SHP77 treated with DMSO at 0.1 percent for 48 hours (cell line): ENCODE measurements at regions not wholly inside any gene's neighbourhood (a gene's known extent, or its start where the extent isn't known, plus 50 kb on each side); places are given as distances from the start of the nearest gene placed in this dataset.

Source experiments
- DNase-seq: peaks from one replicate; lab custom pipeline; 2025; lab: John Stamatoyannopoulos, UW

DNA sequence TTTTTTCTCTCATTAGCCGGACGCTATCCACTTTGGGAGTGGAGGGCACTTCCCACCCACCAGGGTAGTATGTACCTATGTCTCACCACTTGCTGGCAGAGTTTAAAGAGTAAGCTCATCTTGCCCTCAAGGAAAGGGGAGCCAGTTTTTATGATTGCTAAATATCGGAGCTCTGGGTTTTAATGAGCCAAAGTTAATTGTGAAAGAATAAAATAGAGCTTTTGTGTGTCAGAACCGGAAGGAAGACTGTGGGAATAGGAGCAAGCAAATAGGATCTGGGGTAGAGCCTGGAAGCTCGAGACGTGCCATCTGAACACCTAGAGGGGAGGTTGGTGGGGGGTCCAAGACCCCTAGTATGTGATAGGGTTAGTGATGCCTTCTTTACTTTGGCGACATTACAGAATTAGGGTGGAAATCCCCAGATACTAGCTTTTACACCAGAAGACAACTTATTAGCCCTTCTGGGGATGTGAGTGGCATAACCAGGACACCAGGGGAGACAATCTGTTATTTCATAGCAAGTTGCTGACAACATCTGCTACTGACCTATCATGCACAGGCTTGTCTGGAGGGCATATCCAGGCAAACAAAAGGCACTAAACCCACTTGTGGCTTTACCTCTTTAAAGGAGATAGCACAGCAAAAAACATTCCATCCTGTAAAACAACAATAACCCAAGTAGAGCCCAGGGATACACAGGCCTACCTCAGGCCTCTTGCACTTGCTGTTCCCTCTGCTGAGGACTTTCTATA is 333.8 kb downstream of the ZNF621 start:
- no peak for DNase-seq

DNA sequence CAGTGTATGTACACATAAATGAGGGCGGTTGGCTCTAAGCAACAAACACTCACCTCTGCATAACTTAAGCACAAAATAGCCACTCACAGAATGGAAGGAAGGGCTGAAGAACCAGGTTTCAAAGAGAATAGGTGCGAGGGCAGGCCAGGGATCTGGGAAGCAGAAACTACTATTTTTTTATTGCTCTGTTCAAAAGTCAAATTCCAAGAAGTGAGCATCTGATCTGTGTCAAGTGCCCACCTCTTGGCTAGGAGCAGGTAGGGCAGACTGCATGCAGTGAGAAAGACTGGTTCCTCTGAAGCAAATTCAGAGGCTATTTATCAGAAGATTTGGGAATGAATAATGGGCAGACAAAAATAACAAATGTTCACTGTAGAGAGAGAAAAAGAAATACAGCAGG is 336.4 kb upstream of the CTNNB1 start:
- no peak for DNase-seq

DNA sequence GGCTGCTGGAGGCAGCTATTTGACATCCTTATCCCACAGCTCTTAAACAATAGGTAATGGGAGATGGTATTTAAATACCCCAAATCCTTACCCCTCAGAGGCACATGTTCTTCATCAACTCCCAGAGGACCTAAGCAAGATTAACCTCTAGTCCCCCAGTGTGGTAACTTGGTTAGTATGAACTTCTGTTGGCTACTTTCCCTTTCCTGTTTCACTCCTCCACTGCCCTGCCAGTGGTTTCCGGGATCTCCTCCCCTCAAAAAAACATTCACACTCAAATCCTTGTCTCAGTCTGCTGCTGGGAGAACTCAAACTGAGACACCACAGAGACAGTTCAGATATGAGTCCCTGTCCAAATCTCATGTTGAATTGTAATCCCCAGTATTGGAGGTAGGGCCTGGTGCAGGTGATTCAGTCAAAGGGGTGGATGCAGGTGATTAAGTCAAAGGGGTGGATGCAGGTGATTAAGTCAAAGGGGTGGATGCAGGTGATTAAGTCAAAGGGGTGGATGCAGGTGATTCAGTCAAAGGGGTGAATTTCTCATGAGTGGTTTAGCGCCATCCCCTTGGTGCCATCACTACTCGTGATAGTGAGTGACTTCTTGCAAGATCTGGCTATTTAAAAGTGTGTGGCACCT is 335.0 kb upstream of the CTNNB1 start:
- DNase-seq: no peak

DNA sequence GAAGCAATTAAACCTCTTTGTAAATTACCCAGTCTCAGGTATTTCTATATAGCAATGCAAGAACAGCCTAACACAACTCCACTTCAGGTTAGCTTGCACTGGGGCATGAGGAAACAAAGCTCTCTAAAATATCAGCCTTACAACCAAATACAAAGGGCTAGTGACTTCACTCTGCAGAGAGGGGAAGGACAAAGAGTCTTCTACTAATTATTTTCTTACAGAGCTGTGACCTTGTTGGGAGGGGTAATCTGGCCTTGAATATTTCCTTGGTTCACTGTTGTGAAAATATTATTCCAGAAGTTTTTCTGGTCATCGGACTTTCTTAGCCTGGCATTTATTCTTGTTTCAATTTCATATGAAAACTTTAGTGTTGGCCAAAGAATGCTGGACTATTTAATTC is 334.4 kb upstream of the CTNNB1 start:
- DNase-seq: no peak

DNA sequence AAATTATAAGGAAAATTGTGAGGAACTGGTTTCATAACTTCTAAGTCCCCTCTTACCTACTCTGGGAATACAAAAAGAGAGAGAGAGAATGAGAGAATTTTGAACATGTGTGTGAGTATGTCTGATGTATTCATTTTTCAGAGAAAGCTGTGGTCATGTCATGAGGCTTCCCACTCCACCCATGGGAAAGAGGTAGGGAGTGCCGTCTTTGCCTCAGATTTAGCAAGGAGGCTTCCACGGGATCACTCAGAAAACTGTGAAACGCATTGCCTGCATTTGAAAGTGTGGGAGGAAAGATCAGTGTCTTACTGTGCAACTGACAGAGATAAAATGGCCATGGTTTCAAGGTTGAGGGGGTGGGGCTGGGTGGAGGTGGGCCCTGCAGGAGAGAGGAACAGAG is 331.5 kb upstream of the CTNNB1 start:
- DNase-seq: no peak

DNA sequence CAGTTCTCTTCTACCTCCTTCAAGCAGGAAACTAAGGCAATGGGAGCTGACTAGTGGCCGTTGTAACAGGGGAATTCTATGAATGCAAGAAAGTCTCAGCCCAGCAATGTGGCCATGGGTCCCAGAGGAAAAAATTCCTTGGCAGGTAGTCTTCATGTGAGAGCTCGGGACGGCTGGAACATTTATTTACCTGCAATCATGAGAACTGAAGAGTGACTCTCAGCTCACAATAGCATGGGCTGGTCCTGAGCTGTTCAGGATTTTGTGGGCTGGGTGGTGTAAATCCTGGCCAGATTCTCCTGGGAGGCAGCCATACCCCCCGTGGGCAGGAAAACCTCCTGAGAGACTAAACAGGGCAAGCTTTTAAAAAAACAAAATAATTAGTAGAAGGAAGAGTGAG is 330.3 kb upstream of the CTNNB1 start:
- DNase-seq: no peak

DNA sequence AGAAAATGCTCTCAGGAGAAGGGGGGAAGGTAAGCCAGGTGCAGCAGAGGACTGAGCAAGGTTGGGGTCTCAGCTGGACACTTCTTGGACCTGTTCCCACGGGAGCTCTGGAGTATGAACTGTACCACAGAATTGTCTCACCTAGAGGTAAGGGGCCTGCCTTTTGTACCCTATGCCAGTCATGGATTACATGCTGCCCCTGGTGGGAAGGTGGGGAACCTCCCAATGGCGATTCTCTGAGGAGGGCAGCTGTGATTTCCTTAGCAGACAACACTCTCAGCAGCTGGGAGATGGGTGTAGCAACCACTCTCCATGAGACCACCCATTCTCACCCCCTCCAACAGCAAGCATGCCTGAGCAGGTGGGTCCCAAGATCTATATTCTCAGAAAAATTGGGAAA is 329.4 kb upstream of the CTNNB1 start:
- no peak for DNase-seq

DNA sequence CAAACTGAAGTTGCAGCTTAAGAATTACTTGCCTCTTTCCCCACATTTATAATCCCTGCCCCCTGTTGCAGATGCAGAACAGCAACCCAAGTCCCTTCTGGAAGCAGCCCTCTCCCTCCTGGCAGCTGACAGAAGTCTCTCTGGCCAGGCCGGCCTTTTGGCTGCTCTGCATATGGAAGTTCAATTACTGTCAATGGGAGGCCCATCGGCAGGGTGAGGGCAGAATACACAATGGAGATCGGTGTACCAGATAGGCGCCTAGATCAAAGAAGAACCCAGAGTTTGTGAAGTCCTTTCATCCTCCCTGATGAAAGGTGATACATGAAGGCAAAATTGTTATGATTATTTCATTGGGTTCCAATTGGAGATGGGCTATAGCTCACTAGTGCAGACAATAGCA is 327.9 kb upstream of the CTNNB1 start:
- no peak for DNase-seq

DNA sequence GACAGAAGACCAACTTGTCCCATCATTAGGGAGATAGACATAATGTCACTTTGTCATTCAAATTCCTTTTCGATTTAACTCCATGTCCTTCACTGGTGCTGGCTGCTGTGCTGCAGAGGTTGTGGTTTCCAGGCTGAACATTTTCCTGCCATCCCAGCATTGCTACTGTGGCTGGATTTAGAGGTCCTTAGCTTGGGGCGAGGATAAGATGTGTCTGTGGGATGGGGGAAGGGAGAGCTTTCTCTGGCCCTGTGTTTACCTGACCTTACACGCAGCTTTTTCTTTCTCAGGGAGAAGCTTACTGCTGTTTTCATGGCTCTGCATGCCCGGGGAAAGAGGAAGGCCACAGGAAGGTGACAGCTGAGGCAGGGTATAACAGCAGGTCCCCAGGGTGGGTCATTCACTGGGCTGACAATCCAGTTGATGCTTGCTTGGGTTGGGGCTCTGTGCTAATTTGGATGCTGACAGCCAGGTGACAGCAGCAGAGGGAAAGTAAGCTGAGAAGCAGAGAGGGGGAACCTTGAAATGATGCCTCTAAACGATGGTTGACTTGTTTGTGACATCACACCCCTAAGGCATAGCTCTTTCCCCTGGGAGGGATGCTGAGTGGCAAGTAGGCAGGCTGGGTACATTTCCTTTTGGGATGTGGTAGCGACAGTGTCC is 326.9 kb upstream of the CTNNB1 start:
- DNase-seq: no peak

DNA sequence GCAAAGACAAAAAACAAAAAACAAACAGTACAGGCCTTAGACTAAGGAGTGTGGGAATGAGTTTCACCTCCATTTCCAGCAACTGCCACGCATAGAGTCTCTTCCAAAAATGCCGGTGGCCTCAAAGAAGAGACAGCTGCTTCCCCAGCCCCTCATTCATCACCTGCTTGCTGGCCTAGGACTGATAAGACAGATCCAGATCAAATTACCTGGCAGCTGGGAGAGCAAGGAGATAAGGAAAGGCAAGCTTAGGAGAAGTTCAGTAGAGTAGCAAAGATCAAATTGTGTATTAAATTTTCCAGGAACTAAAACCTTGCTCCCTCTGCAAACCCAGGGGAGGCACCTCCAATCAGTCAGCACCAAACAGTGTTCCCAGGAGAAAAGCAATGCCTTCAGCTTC is 325.8 kb upstream of the CTNNB1 start:
- no peak for DNase-seq

DNA sequence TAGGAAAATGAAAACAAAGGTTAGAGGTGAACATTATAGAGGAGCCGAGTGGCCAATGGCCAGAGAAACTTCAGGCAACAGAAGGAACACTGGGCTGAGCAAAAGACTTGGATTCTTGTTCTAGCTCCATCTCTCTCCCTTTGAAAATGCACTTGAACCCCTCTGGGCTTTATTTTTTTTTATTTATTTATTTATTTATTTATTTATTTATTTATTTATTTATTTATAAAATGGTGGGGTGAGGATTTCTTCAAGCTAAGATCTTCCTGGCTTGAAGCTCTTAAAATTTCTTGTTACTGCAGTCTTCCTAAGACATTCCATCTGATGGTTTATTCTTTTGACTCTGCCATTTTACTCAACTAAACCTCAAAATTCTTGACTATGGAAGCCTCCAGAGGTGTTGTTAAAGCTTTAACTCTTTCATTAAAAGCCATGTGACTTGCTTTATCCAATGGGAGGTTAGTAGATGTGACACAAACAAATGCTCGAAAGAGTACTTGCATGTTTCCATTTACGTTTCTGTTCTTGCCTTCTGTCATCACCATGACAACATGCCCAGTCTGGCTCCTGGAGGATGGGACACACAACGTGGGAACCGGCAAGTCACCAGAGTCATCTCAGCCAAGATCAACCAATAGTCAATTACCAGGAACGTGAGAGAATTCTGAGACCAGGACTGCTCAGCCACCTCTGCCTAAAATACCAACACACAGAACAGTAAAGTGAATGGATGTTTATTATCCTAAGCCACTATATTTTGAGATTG is 325.2 kb upstream of the CTNNB1 start:
- no peak for DNase-seq

DNA sequence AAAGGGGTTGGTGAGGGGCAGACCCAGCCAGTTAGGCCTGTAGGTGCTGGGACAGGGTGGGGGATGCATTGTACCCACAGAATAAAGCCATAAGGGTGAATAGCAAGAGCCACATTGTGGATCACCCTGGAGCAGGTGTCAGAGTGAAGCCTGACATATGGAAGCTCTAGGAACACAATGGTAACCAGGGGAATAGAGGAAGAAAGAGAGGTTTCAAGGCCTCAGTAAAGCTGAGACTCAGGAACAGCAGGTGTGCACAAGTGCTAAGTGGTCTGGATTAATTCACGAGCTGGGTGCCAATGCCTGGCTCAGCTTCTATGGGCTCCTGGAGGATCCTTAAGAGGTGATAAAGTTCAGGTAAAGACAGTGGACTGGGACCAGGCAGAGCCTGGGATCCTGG is 323.7 kb upstream of the CTNNB1 start:
- no peak for DNase-seq

DNA sequence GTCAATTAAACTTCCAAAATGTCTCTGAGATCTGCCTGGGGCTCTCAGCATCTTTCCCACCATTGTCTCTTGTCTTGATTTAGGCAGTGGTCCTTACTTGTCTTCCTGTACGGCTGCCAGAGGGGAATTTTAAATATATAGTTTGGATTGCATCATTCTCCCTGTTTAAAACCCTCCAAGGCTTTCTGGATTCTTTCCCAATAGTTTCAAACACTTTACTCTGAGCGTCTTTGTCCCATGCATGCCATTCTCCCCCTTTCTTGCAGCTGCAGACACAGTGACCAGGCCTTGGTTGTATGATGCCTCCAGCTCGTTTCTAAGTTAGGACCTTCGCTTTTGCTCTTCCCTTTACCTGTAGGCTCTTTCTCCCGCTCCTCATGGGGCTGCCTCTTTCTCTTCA is 323.3 kb upstream of the CTNNB1 start:
- DNase-seq: no peak

DNA sequence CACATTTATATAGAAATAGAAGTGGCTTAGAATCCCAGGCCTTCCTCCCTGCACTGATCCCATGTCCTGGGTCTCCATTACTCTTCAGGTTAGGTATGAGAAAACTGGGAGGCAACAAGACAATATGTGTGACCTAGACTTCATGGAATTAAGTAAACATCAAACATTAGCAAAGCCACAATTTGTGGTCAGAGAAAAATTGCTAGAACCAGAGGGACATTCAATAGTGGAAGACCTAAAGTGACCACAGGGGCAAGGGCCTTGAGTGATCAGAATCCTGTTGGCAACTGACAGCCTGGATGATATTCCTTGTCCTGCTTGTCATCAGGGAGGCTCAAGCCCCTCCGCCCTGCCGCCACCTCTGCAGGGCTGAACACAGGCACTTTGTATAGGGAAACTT is 322.8 kb upstream of the CTNNB1 start:
- no peak for DNase-seq

DNA sequence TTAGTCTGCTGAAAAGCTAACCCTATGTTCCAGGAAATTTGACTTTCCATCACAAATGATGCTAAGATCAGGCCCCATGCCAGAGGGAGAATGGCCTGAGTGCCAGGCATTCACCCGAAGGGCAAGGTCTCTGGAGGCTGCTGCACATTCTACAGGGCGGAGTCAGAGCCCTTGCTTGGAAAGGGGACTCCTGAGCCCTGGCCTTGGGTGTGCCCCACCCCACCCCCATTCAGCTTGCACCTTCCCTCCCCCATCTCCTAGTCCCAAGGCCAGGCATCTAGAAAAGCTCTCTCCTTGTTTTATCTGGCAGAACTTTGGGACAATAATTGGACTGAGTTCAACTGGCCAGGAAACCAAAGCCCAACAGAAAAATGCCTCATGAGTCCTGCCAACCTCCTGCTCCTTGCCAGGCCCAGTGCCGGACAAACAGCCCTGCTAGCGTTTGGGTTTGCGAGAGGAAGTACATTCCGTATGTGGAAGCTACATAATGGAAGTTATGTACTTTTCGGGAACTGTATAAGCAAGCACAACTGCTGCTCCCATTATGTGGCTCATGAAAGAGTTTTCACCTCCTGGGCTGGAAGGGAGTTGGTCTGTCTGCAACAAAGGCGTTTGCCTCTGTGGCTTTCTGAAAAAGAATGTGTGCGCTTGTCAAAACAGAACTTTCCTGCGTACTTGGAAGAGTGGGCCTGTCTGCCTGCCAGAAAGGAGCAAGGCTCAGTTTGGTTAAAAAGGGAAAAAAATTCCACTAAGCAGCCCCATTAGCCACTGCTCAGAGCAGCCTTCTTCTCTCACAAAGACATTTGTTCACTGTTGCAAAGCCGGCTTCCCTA is 321.5 kb upstream of the CTNNB1 start:
- DNase-seq: no peak

DNA sequence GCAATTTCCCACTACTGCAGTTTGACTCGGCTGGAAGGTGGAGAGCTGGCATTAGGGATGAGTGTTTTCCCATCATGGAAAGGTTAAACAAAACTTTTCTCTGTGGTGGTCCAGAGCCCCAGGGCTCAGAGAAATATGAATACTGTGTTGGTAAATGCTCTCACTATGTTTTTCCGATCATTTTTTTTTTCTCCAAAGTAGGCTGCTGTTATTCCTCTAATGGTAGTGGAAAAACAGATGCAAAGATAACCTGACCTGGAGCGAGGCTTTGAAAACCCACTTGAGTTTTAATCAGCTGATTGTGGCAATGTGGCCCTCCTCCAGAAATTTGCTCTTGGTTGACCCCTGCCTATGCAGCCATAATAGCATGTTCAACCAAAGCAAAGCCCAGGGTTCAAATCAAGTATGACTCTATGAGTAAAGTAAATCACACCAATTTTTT is 320.8 kb upstream of the CTNNB1 start:
- DNase-seq: no peak

DNA sequence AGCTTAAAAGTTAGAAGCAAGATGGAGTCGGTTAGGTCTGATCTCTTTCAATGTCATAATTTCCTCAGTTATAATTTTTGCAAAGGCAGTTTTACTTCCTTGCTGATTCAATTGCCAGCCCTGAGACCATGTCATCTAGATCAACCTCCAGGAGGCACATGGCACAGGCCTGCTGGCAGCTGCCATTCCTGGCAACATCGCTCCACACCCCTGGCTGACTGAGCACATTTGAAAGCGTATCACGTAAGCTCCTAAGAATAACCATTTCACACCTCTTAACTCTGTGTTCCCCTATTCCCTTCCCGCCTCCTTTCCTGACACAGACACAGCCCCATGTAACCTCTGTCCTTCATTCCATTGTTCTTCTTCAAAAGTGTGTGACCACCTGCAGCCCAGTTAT is 313.9 kb upstream of the CTNNB1 start:
- DNase-seq: no peak

DNA sequence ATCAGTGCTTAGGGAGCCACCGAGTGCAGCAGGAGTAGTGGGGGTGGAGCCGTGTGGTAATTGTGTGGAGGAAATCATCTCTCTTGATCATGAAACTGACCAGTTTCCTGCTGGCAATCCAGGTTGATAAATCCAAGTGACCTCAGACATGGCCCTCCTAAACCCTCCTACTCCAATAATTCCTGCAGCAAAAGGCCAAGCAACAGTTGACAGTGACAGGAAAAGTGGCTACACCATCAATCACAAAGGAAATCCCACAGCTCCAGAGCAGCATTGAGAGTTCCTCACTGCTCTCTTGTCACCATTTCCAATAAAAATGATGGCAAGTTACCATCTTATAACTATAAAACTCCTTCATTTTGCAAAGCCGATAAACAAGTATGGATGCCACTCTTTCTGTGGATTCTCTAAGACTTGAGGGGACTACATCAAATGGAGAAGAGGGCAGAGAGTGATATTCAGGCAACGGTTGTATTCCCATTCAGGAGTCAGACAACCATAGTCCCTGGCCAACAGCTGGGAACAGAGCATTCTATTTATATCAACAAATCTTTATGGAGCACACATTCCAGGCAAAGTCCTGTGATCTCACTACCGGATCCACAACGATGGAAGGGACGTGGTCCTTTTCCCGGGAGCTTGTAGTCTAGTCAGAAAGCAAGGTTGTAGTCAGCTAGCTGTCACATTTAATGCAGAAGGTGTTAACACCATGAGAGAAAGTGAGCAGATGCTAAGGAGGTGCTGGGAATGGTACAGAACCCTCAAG is 312.5 kb upstream of the CTNNB1 start:
- DNase-seq: no peak

DNA sequence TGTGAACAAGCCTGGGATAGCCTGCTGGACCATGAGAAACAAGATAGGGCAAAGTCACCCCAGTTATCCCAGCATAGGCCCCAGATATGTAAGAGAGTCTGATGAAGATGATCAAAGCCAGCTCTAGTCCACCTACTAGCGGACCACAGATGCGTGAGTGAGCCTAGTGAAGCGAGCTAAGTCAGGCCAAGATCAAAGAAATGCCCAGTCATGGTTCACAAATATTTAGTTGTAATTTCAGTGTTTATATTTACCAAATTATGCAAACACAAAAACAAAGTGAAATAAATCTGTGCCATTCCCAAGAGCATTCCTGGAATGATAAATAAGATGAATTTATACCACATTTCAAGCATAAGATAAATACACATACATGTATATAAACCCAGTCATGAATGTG is 308.1 kb upstream of the CTNNB1 start:
- no peak for DNase-seq

DNA sequence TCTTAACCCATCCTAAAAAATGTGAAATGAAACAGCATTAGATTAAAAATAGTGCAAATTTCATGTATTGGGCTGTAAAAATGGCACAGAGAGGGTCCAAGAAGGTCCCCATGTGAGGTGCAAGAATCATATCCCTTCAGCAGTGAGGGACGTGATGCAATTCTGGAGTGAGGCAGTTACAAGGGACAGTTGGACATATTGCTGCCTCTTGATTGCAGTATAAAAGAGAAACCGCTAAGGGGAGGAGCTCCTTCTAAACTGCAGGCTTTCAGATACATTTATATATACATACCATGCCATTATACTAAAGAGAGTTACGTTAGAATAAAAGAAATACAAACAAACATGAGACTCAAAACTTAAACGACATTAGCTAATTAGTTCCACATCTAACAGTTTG is 304.2 kb upstream of the CTNNB1 start:
- DNase-seq: no peak

DNA sequence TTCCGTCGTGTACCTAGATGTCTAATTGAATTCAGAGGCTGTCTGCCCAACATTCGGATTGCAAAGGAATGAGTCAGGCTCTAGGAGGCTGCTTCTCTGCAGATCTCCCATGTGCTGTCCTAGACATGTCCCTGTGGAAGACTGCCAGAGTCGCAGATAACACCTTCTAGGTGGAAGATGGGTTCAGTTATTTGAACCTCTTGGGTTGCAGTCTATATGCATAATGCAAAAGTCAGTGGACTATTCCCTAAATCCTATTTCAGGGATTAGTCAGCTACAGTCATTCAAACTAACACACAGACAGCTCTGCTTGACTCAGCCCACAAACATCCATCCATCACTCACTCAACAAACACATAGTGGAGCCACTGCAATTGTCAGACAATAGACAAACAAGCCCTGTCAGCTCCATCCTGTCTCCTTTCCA is 300.0 kb upstream of the CTNNB1 start:
- no peak for DNase-seq
